ENCODE measurements at regions not wholly inside any gene's neighbourhood (a gene's known extent, or its start where the extent isn't known, plus 50 kb on each side); places are given as distances from the start of the nearest gene placed in this dataset.
"Not testable (repeated sequence)": the region's sequence is repeated elsewhere in the genome, so short reads cannot be mapped to it uniquely, and the experiment has no call there.

DNA sequence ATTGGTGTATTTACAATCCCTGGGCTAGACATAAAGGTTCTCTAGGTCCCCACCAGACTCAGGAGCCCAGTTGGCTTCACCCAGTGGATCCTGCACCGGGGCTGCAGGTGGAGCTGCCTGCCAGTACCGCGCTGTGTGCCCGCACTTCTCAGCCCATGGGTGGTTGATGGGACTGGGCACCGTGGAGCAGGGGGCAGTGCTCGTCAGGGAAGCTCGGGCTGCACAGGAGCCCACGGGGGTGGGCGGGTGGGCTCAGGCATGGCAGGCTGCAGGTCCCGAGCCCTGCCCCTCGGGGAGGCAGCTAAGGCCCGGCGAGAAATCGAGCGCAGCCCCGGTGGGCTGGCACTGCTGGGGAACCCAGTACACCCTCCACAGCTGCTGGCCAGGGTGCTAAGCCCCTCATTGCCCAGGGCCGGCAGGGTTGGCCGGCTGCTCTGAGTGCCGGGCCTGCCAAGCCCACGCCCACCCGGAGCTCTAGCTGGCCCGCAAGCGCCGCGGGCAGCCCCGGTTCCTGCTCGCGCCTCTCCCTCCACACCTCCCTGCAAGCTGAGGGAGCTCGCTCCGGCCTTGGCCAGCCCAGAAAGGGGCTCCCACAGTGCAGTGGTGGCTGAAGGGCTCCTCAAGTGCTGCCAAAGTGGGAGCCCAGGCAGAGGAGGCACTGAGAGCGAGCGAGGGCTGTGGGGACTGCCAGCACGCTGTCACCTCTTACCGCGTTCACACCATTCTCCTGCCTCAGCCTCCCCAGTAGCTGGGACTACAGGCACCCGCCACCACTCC lies 353.5 kb upstream of the HS6ST1 start:
- not testable (repeated sequence) for DNase-seq

DNA sequence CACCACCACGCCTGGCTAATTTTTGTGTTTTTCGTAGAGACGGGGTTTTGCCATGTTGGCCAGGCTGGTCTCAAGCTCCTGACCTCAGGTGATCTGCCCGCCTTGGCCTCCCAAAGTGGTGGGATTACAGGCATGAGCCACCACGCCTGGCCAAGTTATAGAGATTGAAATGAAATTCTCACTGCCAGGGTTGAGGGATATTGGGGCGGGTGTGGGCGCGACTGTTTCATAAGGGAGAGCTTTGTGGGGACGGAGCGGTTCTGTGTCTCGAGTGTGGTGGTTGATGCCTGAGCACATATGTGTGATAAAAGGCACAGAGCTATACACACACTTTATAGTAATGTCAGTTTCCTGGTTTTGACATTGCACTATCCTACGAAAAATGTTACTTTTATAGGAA lies 361.0 kb upstream of the HS6ST1 start:
- not testable (repeated sequence) for DNase-seq

DNA sequence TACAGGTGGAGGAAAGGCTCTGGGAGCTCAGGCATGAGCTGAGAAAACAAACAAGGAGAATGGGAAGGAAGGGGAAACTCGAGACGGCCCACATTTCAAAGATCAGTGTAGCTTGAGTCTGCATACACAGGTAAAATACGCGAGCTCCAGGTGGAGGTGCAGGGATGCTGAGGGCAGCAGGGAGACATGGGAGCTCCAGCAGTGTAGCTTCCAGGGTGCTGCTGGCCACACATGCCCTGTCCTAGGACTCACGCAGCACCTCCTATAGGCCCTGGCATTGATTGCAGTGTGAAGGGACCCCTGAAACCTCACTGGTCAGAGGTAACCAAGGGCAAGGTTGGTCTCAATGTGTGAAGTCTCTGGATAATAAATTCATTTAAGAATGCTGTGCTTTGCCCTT lies 362.8 kb upstream of the HS6ST1 start:
- no peak for DNase-seq

DNA sequence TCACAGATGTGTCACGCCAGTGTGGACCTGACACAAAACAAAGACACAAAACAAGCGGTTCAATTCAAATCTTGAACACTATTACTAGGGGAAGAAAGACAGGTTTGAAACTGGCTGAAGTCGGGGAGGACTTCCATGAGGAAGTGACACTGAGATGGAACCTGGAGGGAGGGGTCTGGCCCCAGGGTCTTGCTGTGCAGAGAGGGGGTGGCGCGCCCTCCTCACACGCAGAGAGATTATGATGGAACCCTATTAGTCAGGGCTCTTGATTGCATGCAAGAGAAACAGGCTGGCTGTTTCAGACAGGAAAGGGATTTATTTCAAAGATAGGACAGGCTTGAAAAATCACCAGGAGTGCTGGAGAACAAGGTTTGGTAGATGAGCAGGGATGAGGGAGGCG lies 363.6 kb upstream of the HS6ST1 start:
- DNase-seq: no peak

DNA sequence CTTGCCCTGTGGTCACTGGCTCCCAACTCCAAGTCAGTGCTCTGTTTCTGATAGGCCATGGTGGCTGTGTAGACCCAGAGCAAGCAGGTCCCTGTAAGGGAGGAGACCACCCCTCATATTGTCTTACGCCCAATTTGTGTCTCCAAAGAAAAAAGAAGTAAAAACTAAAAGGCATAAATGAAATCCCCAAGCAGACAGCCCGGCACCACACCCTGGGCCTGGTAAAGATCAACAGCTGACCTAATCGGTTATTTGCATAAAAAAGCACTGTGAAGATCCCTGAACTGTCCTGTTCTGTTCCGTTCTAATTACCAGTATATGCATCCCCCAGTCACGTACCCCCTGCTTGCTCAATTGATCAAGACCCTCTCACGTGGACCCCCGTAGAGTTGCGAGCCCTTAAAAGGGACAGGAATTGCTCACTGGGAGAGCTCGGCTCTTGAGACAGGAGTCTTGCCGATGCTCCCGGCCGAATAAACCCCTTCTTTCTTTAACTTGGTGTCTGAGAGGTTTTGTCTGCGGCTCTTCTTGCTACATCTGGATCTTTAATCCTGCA lies 364.1 kb upstream of the HS6ST1 start:
- no peak for DNase-seq

DNA sequence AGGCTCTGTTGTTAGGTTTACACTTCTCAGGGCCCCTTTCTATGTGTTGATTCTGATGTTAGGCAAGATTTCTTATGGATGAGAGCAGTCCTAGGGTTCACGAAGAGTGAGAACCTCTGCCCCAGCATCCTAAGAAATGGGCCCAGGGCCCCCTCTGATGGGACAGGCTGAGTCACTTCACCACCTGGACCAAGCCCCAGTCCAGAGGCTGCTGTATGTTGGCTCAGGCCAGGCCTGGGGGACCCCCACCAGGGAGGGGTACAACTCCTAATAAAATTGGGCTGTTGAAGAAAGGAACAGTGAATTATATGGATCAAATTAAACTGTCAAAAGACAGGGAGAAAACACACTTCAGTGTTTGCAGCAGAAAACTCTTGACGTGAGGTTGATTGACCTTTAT lies 365.9 kb upstream of the HS6ST1 start:
- no peak for DNase-seq

DNA sequence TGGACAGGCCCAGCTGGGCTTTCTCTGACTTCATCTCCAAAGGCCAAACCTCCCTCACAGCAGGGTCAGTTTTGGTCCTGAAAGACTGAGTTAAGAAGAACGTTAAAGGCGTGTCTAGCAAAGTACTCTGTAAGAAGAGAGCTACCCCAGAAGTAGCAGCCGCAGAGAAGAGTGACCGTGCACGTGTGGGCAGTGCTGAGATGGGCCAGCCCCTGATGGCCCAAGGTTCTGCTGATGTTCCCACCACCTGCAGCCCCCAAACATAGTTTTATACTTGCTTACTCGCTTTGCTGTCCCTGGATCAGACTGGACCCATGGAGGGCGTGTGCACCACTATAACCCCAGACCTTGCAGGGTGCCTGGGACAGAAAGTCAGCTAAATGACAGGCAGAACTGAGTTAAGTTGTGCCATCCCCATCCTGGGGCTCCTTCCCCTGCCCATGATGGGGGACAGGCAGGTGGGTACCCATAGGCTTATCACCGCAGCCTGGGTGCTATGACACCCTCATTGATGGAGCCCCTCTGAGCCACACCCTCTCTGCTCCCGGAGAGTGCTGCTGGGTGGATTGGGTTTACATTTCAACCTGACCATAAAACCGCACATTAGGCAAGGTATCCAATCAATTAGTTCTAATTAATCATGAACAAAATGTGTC lies 367.3 kb upstream of the HS6ST1 start:
- DNase-seq: no peak

DNA sequence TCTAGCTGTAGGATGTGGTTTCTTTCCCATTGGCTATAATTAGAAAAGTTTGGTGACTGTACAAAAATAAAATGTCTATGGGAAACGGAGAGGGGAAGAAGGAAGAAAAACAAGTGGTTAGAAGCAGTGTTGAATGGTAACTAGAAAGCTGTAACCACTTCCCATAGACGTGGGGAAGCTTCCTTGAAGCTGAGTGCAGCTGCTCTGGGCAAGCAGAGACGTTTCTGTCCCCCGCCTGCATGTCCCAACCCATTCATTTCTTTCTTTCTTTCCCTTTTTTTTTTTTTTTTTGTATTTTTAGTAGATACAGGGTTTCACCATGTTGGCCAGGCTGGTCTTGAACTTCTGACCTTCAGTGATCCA lies 367.8 kb upstream of the HS6ST1 start:
- DNase-seq: no peak

DNA sequence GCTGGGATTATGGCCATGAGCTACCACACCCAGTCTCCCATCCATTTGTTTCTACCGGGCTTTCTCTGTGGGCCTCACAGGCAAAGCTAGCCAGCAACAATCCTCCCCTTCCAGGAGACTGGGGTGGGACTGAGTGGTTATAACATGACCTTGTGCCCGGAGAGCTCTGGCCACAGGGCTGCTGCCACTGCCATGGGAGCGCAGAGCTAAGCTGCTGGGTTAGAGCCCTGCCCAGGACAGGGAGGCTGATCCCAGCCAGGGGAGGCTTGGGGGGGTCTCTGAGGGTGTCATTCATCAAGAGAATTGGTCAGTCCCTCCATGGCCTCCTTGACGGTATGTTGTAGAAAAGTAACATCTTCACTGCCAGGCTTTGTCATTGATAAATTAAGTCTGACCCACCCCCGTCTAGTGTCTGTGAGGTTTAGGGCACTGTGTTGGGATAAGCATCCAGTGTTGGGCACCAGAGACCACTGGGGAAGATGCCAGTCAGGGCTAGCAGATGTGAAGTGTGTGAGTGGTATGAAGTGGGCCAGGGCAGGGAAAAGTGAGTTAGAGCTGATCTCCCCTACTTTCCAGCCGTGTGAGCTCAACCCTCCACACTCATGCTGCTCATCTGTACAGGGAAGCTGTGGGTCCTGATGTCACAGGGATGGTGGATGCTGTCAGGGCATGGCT lies 368.4 kb upstream of the HS6ST1 start:
- DNase-seq: no peak

DNA sequence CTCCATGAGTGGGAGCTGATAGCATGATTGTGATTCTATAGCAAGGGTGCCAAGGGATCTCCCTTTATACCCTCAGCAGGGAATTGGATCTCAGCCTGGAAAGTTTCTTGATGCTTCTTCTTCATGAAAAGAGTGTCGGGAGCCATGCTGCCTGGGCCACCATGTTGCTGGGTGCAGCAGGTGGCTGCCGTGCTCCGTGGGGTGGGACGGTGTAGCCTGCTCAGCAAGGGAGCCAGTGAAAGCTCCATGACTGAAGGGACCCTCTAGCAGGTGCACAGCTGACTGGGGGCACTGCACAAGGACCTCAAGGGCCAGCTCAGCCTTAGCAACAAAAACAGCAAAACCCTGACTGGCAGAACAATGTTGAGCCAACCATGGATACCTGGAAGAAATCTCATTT lies 368.9 kb upstream of the HS6ST1 start:
- no peak for DNase-seq

DNA sequence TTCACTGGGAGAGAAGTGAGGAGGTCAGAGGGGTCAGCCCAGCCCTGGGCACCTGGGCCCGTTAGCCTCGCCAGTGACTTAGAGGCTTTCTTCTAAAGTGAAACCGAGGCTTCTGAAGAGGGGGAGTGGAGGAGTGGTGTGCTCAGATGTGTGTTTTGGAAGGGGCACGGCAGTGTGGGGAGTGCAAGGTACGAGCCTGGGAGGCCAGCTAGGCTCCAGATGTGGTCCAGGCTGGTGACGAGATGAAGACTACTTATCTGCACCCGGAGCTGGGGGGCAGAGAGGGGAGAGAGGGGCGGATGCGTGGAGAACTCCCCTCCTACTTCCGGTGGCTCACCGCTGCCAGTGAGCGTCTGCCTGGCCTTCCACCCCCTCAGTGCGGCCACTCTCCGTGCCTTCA lies 371.3 kb upstream of the HS6ST1 start:
- no peak for DNase-seq

DNA sequence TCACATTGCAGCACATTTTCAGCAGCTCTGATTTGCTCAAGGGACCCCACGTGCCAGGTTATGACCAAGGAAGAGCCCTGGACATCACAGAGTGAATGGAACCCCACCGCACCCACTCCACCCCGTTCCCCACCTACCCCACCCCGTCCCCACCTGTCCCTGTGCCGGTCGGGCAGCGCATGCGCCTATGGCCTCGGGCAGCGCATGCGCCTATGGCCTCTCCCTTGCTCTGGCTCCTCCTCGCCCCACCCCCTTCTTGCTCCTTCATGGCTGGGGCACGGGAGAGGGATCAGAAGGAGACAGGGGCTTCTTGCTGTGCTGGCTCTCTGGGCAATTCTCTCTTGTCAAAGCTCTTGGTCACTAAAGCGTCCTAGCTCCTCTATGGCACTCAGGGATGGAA lies 371.8 kb upstream of the HS6ST1 start:
- DNase-seq: no peak

DNA sequence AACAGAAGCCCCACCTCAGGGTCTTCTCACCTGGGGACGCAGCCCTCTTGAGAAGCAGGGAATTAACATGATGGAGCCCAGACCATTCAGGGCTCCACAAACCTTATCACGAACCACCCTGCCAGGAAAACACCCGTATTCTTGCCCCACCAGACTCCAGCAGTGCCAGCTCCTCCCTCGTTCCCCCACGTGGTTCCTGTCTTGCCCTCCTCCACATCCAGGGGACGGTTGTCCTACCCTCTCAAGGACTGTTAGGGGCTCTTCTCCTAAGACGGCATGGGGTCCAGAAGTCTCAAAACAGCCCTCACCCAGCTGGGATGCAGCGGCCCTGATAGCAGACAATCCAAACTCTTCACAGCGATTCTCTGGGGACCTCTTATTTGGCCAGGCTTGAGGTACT lies 372.2 kb upstream of the HS6ST1 start:
- DNase-seq: no peak

DNA sequence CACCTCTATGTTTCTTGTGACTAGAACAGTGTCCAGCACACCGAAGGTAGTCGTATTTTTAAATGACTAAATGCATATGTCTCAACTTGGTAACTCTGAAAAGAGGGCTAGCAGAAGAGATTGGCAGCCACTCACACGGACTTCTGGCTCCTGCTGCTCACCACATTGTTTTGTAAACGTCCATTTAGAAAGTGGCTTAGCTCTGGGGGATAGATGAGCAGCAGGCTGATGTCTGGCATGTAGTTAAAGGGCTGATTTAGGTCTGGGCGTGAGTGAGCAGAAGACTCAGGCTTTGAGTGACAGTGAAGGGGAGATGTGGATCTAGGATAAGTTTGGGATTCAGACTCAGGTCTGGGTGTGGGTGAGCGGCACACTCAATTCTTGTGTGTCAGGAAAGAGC lies 372.9 kb upstream of the HS6ST1 start:
- DNase-seq: no peak

DNA sequence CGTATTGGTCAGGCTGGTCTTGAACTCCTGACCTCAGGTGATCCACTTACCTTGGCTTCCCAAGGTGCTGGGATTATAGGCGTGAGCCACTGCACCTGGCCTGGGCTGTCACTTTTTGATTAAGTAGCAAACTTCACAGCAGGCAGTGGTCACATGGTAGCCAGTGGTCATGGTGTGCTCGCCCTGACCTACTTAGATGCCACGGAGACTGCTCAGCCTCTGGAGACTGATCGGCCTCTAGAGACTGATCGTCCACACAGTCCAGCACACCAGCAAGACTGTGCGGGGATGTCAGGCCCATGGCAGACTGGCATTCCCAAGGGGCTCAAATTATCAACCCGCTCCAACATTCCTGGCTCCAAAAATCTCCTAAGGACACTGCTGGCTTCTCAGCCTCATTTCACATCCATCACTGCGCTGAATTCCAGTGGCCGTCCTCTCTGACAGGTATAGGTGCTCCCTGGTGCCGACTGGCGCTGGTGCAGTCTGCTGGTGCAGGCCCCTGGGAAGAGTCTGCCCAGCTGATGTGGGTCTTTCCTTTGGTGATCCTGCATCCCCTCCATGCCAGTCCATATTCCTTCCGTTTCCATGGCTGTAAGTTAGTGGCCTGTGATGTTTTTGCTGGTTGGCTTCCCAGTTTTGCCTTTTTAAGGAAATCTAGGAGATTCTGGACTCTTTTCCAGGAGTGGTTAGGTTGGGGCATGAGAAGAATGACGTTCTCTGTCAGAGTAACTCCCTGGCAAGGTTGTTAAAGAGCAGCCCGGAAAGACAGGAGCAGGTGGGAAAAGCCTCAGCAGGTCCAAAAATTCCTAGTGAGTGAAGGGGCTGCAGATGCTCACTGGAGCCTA lies 374.5 kb upstream of the HS6ST1 start:
- DNase-seq: no peak

DNA sequence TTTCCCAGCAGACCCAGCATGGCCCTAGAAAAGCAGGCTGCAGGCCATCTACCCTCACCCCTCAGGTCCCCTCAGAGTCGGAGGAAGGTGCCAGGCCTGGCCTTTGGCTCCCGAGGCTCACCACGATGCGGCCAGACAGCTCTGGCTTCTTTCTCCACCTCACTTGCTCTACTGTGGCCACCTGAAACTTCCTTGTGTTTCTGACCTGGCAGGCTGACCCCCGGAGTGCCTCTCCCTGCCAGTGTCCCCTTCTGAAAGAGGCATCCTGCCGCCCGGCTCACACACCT lies 375.0 kb upstream of the HS6ST1 start:
- DNase-seq: no peak

DNA sequence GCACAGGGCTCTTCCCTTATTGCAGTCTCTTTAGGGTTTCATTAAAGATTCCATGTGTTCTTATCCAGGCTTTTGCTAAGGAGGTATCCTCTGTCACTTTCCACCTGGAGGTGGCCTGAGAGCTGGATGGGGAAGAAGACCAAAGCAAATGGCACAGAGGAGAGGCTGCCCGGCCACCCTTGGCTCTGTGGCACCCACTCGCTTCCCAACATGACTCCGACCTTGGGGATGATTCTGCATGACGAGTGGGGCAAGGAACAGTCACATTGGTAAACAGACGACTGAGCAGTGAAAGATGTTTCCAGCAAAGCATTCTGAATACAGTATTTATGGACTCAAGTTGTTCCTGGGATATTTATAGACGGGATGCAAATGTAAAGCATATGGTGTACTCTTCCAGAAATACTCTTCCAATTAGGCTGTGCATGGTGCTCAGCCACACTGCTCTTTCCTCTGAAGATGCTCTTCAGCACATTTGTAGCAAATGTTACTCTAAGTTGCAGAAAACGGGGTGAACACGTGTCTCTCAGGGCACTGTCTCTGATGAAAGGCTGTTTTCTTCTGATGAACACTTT lies 377.1 kb upstream of the HS6ST1 start:
- no peak for DNase-seq

DNA sequence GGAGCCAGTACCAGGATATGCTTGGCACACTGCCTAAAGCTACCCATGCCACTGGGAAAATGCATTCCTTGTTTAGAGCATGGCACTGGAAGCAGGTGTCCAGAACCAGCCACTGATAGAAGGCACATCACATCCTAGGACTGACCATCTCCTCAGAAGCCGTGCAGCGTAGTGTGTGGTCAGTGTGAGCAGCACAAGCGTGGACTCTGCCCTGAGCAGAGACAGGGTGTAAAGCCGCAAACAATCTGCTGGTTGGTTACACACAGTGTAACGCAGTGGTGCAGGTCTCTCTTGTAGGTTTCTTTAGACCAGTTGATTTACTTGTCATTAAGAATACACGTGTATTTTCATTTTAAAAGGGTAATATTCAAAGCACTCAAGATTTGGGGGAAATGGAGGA lies 377.8 kb upstream of the HS6ST1 start:
- no peak for DNase-seq

DNA sequence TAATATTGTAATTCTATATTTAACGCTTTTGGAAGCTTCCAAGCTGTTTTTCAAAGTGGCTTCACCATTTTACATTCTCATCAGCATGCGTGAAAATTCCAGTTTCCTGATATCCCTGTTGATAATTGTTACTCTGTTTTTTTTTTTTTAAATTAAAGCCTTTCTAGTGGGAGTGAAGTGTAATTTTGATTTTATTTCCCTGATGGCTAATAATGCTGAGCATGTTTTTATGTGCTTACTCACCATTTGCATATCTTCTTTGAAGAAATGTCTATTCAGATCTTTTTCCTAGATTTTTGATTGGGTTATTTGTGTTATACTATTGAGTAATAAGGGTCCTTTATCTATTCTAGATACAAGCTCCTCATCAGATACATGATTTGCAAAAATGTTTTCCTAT lies 382.8 kb upstream of the HS6ST1 start:
- no peak for DNase-seq

DNA sequence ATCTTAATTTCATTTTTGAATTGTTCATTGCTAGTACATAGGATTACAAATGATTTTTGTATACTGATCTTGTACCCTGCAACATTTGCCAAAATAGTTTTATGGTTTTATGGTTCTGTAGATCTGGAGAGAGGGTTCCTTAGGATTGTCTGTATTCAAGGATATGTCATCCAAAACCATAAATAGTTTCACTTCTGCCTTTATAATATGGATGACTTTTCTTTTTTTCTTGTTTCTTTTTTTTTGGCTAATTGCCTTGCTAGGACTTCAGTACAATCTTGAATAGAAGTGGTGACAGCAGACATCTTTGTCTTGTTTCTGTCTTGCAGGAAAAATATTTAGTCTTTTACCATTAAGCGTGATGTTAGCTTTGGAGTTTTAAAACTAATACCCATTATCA lies 383.9 kb upstream of the HS6ST1 start:
- no peak for DNase-seq

DNA sequence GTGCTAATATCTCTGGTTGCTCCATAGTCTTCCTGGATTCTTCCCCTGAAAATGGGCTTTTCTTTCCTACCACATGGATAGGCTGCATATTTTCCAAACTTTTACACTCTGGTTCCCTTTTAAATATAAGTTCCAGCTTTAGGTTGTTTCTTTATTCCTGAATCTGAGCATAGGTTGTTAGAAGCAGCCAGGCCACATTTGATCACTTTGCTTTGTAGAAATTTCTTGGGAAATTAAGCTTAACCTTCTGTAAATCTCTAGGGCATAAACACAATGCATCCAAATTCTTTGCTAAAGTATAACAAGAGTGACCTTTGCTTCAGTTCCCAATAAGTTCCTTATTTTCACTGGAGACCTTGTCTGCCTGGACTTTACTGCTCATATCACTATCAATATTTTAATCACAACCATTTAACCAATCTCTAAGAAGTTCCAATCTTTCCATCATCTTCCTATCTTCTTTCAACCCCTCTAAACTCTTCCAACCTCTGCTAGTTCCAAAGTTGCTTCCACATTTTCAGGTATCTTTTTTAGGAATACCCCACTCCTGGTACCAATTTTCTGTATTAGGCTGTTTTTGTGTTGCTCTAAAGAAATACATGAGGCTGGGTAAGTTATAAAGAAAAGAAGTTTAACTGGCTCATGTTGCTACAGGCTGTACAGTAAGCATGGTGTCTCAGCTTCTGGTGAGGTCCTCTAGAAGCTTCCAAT lies 389.6 kb upstream of the HS6ST1 start:
- DNase-seq: no peak

DNA sequence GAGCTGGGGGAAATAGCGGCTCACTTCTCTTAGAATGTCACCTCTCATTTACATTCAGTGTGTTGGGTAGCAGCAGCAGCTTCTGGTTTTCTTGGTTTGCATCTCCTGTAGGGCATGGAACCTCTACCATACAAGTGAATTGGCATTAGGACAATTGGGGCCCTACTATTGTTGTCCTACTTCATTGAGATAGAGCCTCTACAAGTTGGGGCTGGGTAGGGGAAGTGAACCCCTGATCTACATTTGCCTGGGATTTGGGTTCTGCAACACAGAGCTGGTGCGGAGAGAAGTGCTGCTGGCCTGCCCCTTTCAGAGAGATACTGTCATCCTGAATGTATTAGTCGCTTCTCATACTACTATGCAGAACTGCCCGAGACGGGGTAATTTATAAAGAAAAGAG lies 391.6 kb upstream of the HS6ST1 start:
- no peak for DNase-seq

Data from EL (cell line).